ENCODE measurements at regions not wholly inside any gene's neighbourhood (a gene's known extent, or its start where the extent isn't known, plus 50 kb on each side); places are given as distances from the start of the nearest gene placed in this dataset.

- H3K27ac Mint-ChIP-seq = no peak overlapping the region
- TF ChIP-seq CTCF (IDR thresholded peaks at IDR 0.05) = no peak
- ATAC-seq (no peak), DNase-seq (no peak)
- H3K4me3 Mint-ChIP-seq = no peak overlapping the region
- CTCF ChIA-PET = no interaction called here
- no peaks in the 10 kb centered on the region for H3K27me3 Mint-ChIP-seq
- POLR2A ChIA-PET = no interaction called here
- H3K4me1 Mint-ChIP-seq (ENCODE audit: low read depth) = no peaks in the 10 kb centered on the region
- peaks cover 3% of the 10 kb centered on the region for H3K9me3 Mint-ChIP-seq
- no peaks in the 10 kb centered on the region for H3K36me3 Mint-ChIP-seq (ENCODE audit: low read depth)
- intact Hi-C loops (cut with micrococcal nuclease) = no loop called here
Measured at GRCh38 chr12:127482950-127483349, 784.0 kb upstream of the TMEM132C start.

- Mint-ChIP-seq H3K9me3 (peaks cover 6% of the 10 kb centered on the region), H3K4me1 (ENCODE audit: low read depth) (no peaks in the 10 kb centered on the region), H3K36me3 (ENCODE audit: low read depth) (no peaks in the 10 kb centered on the region), H3K27me3 (no peaks in the 10 kb centered on the region), H3K27ac (no peak overlapping the region), H3K4me3 (no peak overlapping the region)
- ChIA-PET POLR2A (no interaction called here), CTCF (interaction anchor here (1.0 kb wide), 1 partner anchor 192 kb away, joined by 4 read pairs; no protein-coding TSS in a partner anchor)
- ATAC-seq (peak; percentile 75), DNase-seq (peak; percentile 62)
- intact Hi-C loops (cut with micrococcal nuclease) = no loop called here
- no peak for TF ChIP-seq CTCF (IDR thresholded peaks at IDR 0.05)
Measured at GRCh38 chr12:127485528-127485927, 781.4 kb upstream of the TMEM132C start.

- peaks cover 9% of the 10 kb centered on the region for H3K9me3 Mint-ChIP-seq
- CTCF ChIA-PET = no interaction called here
- DNase-seq = no peak
Measured at GRCh38 chr12:127487031-127487430, 779.9 kb upstream of the TMEM132C start.

GRCh38 chr12:127489061-127489460 lies 777.9 kb upstream of the TMEM132C start:
- no peak overlapping the region for H3K4me3 Mint-ChIP-seq
- peaks cover 9% of the 10 kb centered on the region for H3K9me3 Mint-ChIP-seq
- DNase-seq (no peak), ATAC-seq (no peak)
- CTCF ChIA-PET = no interaction called here
- intact Hi-C loops (cut with micrococcal nuclease) = no loop called here
- H3K36me3 Mint-ChIP-seq (ENCODE audit: low read depth) = no peaks in the 10 kb centered on the region
- H3K4me1 Mint-ChIP-seq (ENCODE audit: low read depth) = no peaks in the 10 kb centered on the region
- no peak overlapping the region for H3K27ac Mint-ChIP-seq
- POLR2A ChIA-PET = no interaction called here
- no peak for TF ChIP-seq CTCF (IDR thresholded peaks at IDR 0.05)
- H3K27me3 Mint-ChIP-seq = no peaks in the 10 kb centered on the region

More at GRCh38 chr12:127487031-127487430, 779.9 kb upstream of the TMEM132C start:
- H3K4me1 Mint-ChIP-seq (ENCODE audit: low read depth) = no peaks in the 10 kb centered on the region
- no peak overlapping the region for H3K27ac Mint-ChIP-seq
- POLR2A ChIA-PET = no interaction called here
- no peaks in the 10 kb centered on the region for H3K36me3 Mint-ChIP-seq (ENCODE audit: low read depth)
- no peaks in the 10 kb centered on the region for H3K27me3 Mint-ChIP-seq
- ATAC-seq = no peak
- no peak for TF ChIP-seq CTCF (IDR thresholded peaks at IDR 0.05)
- H3K4me3 Mint-ChIP-seq = no peak overlapping the region
- intact Hi-C loops (cut with micrococcal nuclease) = no loop called here

GRCh38 chr12:127494961-127495915 lies 771.7 kb upstream of the TMEM132C start:
- ATAC-seq = no peak
- H3K4me1 Mint-ChIP-seq (ENCODE audit: low read depth) = no peaks in the 10 kb centered on the region
- no peak overlapping the region for H3K4me3 Mint-ChIP-seq
- TF ChIP-seq CTCF (IDR thresholded peaks at IDR 0.05) = no peak
- H3K9me3 Mint-ChIP-seq = peaks cover 9% of the 10 kb centered on the region
- no peak for DNase-seq
- H3K36me3 Mint-ChIP-seq (ENCODE audit: low read depth) = no peaks in the 10 kb centered on the region
- no peak overlapping the region for H3K27ac Mint-ChIP-seq
- H3K27me3 Mint-ChIP-seq = no peaks in the 10 kb centered on the region
- ChIA-PET POLR2A (no interaction called here), CTCF (no interaction called here)
- intact Hi-C loops (cut with micrococcal nuclease) = no loop called here
